22Rv1 (cell line): ENCODE measurements at regions not wholly inside any gene's neighbourhood (a gene's known extent, or its start where the extent isn't known, plus 50 kb on each side); places are given as distances from the start of the nearest gene placed in this dataset.

ENCODE experiments used
- ZFX ChIP-seq: fragments of 450-650 bp; IDR thresholded peaks from 2 replicates; pipeline ENCODE4 v1.6.1; 2017; ENCODE audit warnings: antibody characterized with exemption, borderline replicate concordance
- TF ChIP-seq, protein P1 (sequence below): fragments of 450-650 bp; IDR thresholded peaks from 2 replicates; pipeline ENCODE4 v1.5.1; 2017; ENCODE audit warnings: mild to moderate bottlenecking

DNA sequence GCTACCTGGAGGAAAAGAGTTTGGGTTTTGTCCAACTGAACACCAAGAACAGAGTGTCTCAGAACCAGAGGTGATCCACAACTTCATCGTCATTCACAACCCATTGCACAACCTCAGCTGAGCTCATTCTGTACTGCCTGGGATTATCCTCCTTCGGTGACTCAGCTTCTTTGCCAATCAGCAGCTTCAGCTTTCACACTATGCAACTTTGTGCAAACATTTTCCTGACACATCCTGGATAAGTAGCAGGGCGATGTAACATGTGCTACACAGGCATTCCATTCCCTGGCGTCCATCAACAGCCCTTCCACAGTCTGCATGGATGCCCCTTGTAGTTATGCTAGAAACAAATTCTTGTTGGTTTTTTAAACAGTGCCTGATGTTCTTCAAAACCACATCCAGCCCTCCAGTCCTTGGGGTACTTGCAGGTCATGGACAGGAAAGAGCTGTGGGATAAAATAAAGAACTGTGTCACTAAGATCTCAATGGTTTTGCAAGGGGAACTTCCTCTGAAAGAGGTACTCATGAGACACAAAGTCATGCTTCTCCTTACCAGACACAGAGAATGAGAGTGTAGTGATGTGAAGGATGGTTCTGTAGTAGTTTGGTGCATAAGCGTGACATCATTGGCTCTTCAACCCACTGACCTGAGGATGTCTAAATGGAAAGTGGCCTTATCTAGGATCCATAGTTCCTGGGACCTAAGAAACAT is 478.5 kb downstream of the KIF20B start:
- TF ChIP-seq, protein P1, sequence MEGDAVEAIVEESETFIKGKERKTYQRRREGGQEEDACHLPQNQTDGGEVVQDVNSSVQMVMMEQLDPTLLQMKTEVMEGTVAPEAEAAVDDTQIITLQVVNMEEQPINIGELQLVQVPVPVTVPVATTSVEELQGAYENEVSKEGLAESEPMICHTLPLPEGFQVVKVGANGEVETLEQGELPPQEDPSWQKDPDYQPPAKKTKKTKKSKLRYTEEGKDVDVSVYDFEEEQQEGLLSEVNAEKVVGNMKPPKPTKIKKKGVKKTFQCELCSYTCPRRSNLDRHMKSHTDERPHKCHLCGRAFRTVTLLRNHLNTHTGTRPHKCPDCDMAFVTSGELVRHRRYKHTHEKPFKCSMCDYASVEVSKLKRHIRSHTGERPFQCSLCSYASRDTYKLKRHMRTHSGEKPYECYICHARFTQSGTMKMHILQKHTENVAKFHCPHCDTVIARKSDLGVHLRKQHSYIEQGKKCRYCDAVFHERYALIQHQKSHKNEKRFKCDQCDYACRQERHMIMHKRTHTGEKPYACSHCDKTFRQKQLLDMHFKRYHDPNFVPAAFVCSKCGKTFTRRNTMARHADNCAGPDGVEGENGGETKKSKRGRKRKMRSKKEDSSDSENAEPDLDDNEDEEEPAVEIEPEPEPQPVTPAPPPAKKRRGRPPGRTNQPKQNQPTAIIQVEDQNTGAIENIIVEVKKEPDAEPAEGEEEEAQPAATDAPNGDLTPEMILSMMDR = no peak
- TF ChIP-seq ZFX = no peak
